ENCODE measurements at regions not wholly inside any gene's neighbourhood (a gene's known extent, or its start where the extent isn't known, plus 50 kb on each side); places are given as distances from the start of the nearest gene placed in this dataset.
"Not testable (repeated sequence)": the region's sequence is repeated elsewhere in the genome, so short reads cannot be mapped to it uniquely, and the experiment has no call there.

GRCh38 chr2:231644426-231644825, 51.8 kb downstream of the TEX44 start:
- peaks cover 24% of the 10 kb centered on the region for H3K4me1 Mint-ChIP-seq (ENCODE audit: unreplicated experiment)
- TF ChIP-seq CTCF (IDR thresholded peaks at IDR 0.05; ENCODE audit: unreplicated experiment): no peak
- no peak for DNase-seq (ENCODE audit: low spot score)
- peak overlapping the region; percentile 5 for H3K27ac Mint-ChIP-seq (ENCODE audit: unreplicated experiment)
- no peak overlapping the region for H3K4me3 Mint-ChIP-seq (ENCODE audit: unreplicated experiment)
- H3K36me3 Mint-ChIP-seq (ENCODE audit: low read depth, unreplicated experiment): no peaks in the 10 kb centered on the region
- no peaks in the 10 kb centered on the region for H3K9me3 Mint-ChIP-seq (ENCODE audit: unreplicated experiment)
- H3K27me3 Mint-ChIP-seq (ENCODE audit: unreplicated experiment): peaks cover 5% of the 10 kb centered on the region

GRCh38 chr2:231646476-231646875, 53.8 kb downstream of the TEX44 start:
- peaks cover 4% of the 10 kb centered on the region for H3K27me3 Mint-ChIP-seq (ENCODE audit: unreplicated experiment)

GRCh38 chr2:231648579-231649174, 56.0 kb downstream of the TEX44 start:
- no peaks in the 10 kb centered on the region for H3K9me3 Mint-ChIP-seq (ENCODE audit: unreplicated experiment)
- peaks cover 4% of the 10 kb centered on the region for H3K27me3 Mint-ChIP-seq (ENCODE audit: unreplicated experiment)
- no peak overlapping the region for H3K27ac Mint-ChIP-seq (ENCODE audit: unreplicated experiment)
- peak; percentile 42 for TF ChIP-seq CTCF (IDR thresholded peaks at IDR 0.05; ENCODE audit: unreplicated experiment)
- DNase-seq (ENCODE audit: low spot score): peak; percentile 77
- H3K4me3 Mint-ChIP-seq (ENCODE audit: unreplicated experiment): no peak overlapping the region
- no peaks in the 10 kb centered on the region for H3K36me3 Mint-ChIP-seq (ENCODE audit: low read depth, unreplicated experiment)
- H3K4me1 Mint-ChIP-seq (ENCODE audit: unreplicated experiment): peaks cover 8% of the 10 kb centered on the region

More at GRCh38 chr2:231646476-231646875, 53.8 kb downstream of the TEX44 start:
- no peak for DNase-seq (ENCODE audit: low spot score)
- Mint-ChIP-seq H3K36me3 (ENCODE audit: low read depth, unreplicated experiment) (no peaks in the 10 kb centered on the region), H3K9me3 (ENCODE audit: unreplicated experiment) (no peaks in the 10 kb centered on the region), H3K4me1 (ENCODE audit: unreplicated experiment) (peaks cover 16% of the 10 kb centered on the region), H3K27ac (ENCODE audit: unreplicated experiment) (peak overlapping the region; percentile 64), H3K4me3 (ENCODE audit: unreplicated experiment) (no peak overlapping the region)
- no peak for TF ChIP-seq CTCF (IDR thresholded peaks at IDR 0.05; ENCODE audit: unreplicated experiment)

GRCh38 chr2:231651561-231651960, 56.8 kb upstream of the PTMA start:
- DNase-seq (ENCODE audit: low spot score); H3K36me3 Mint-ChIP-seq (ENCODE audit: low read depth, unreplicated experiment); H3K27ac Mint-ChIP-seq (ENCODE audit: unreplicated experiment); H3K4me1 Mint-ChIP-seq (ENCODE audit: unreplicated experiment); H3K4me3 Mint-ChIP-seq (ENCODE audit: unreplicated experiment); H3K27me3 Mint-ChIP-seq (ENCODE audit: unreplicated experiment); H3K9me3 Mint-ChIP-seq (ENCODE audit: unreplicated experiment): not testable (repeated sequence)

GRCh38 chr2:231655488-231655887, 52.8 kb upstream of the PTMA start:
- DNase-seq (ENCODE audit: low spot score): no peak
- Mint-ChIP-seq H3K4me1 (ENCODE audit: unreplicated experiment) (no peaks in the 10 kb centered on the region), H3K27me3 (ENCODE audit: unreplicated experiment) (peaks cover 2% of the 10 kb centered on the region), H3K27ac (ENCODE audit: unreplicated experiment) (no peak overlapping the region), H3K36me3 (ENCODE audit: low read depth, unreplicated experiment) (peaks cover 3% of the 10 kb centered on the region), H3K9me3 (ENCODE audit: unreplicated experiment) (no peaks in the 10 kb centered on the region), H3K4me3 (ENCODE audit: unreplicated experiment) (no peak overlapping the region)
- TF ChIP-seq CTCF (IDR thresholded peaks at IDR 0.05; ENCODE audit: unreplicated experiment): no peak

Data from endothelial cell (in vitro differentiated cells).